ENCODE measurements at regions not wholly inside any gene's neighbourhood (a gene's known extent, or its start where the extent isn't known, plus 50 kb on each side); places are given as distances from the start of the nearest gene placed in this dataset.

- H3K27ac ChIP-seq, result no peak overlapping the region
- TF ChIP-seq, protein P1, sequence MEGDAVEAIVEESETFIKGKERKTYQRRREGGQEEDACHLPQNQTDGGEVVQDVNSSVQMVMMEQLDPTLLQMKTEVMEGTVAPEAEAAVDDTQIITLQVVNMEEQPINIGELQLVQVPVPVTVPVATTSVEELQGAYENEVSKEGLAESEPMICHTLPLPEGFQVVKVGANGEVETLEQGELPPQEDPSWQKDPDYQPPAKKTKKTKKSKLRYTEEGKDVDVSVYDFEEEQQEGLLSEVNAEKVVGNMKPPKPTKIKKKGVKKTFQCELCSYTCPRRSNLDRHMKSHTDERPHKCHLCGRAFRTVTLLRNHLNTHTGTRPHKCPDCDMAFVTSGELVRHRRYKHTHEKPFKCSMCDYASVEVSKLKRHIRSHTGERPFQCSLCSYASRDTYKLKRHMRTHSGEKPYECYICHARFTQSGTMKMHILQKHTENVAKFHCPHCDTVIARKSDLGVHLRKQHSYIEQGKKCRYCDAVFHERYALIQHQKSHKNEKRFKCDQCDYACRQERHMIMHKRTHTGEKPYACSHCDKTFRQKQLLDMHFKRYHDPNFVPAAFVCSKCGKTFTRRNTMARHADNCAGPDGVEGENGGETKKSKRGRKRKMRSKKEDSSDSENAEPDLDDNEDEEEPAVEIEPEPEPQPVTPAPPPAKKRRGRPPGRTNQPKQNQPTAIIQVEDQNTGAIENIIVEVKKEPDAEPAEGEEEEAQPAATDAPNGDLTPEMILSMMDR (IDR thresholded peaks at IDR 0.05), result no peak
- TF ChIP-seq ZFX (IDR thresholded peaks at IDR 0.05; ENCODE audit: borderline replicate concordance), result no peak
Measured at GRCh38 chr4:162706051-162706450, 460.6 kb downstream of the NAF1 start.

DNA sequence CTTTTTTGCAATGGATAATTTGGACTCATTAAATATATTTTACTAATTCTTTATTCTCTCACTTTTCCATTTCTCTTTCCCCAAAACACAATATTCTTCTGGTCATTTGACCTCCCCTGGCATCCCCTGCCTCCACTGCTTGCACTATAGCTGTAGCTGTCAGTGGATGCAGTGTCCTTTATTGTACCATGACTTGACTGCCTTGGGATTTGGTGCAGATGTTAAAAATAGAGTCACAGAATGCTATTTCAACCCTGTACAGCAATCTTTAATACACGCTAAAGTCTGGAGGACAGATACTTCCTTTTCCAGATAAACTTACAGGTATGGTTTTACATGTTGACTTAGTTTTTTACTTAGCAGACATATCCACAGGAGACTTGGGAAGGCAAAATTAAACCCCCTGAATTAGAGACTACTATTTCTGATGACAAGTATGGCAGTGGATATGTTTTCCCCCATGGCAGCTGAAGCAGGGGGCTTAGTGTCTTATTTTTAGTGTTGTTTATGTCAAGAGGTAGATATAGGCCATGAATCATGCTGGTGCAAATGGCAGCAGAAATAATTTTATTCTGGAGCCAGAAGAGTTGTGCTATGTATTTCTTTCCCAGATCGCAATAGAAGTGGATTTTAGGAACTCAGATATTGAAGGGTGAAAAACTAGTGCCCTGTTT, 461.4 kb downstream of the NAF1 start:
- no peak for TF ChIP-seq ZFX (IDR thresholded peaks at IDR 0.05; ENCODE audit: borderline replicate concordance)
- TF ChIP-seq, protein P1 (IDR thresholded peaks at IDR 0.05), result no peak
- no peak overlapping the region for H3K27ac ChIP-seq

GRCh38 chr4:162700815-162701361, 465.8 kb downstream of the NAF1 start:
- TF ChIP-seq ZFX (IDR thresholded peaks at IDR 0.05; ENCODE audit: borderline replicate concordance), result no peak
- TF ChIP-seq, protein P1 (IDR thresholded peaks at IDR 0.05), result no peak
- no peak overlapping the region for H3K27ac ChIP-seq

DNA sequence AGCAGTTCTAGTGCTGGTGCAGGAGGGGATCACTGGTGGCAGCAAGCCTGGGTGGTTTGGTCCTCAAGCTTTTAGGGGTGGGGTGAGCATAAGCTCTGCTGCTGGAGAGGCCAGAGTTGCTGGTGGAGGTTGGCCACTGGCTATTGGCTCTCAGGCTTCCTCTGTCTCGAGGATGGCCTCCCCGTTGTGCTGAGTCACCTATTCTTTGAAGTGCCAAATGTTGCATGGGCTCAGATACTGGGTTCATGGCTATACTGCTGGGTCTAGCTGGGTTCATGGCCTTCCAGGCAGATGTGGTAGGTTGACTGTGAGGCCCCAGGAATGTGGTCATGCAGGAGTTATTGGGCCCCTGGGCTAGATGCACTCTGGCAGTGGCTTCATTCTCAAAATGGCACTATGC, 466.3 kb downstream of the NAF1 start:
- TF ChIP-seq ZFX (IDR thresholded peaks at IDR 0.05; ENCODE audit: borderline replicate concordance), result no peak
- TF ChIP-seq, protein P1 (IDR thresholded peaks at IDR 0.05), result no peak
- H3K27ac ChIP-seq, result no peak overlapping the region

- TF ChIP-seq ZFX (IDR thresholded peaks at IDR 0.05; ENCODE audit: borderline replicate concordance), result no peak
- TF ChIP-seq, protein P1 (IDR thresholded peaks at IDR 0.05), result no peak
- H3K27ac ChIP-seq, result no peak overlapping the region
Measured at GRCh38 chr4:162699629-162700028, 467.1 kb downstream of the NAF1 start.

- no peak overlapping the region for H3K27ac ChIP-seq
Measured at GRCh38 chr4:162685410-162685809, 481.3 kb downstream of the NAF1 start.

GRCh38 chr4:162684998-162685397, 481.7 kb downstream of the NAF1 start:
- TF ChIP-seq, protein P1 (IDR thresholded peaks at IDR 0.05), result no peak
- TF ChIP-seq ZFX (IDR thresholded peaks at IDR 0.05; ENCODE audit: borderline replicate concordance), result no peak
- no peak overlapping the region for H3K27ac ChIP-seq

More at GRCh38 chr4:162685410-162685809, 481.3 kb downstream of the NAF1 start:
- TF ChIP-seq, protein P1 (IDR thresholded peaks at IDR 0.05), result no peak
- no peak for TF ChIP-seq ZFX (IDR thresholded peaks at IDR 0.05; ENCODE audit: borderline replicate concordance)

All from 22Rv1 (cell line).